WERI-Rb-1 (cell line): ENCODE measurements at regions not wholly inside any gene's neighbourhood (a gene's known extent, or its start where the extent isn't known, plus 50 kb on each side); places are given as distances from the start of the nearest gene placed in this dataset.
"Not testable (repeated sequence)": the region's sequence is repeated elsewhere in the genome, so short reads cannot be mapped to it uniquely, and the experiment has no call there.

Source experiments
- DNase-seq: peaks from one replicate; pipeline ENCODE4 v3.0.0-alpha.2; 2020
- H3K27ac ChIP-seq: fragments of 250-450 bp; sonication (Bioruptor Pico); 2 replicates; pipeline ENCODE4 v1.5.1; 2020; ENCODE audit warnings: mild to moderate bottlenecking, moderate library complexity
- H3K27me3 ChIP-seq: fragments of 250-450 bp; sonication (Bioruptor Pico); 2 replicates; pipeline ENCODE4 v1.5.1; 2021; ENCODE audit warnings: mild to moderate bottlenecking, low read depth, moderate library complexity; ENCODE audit not compliant: insufficient read depth, severe bottlenecking
- H3K36me3 ChIP-seq: fragments of 250-450 bp; sonication (Bioruptor Pico); 2 replicates; pipeline ENCODE4 v1.5.1; 2020; ENCODE audit warnings: mild to moderate bottlenecking, moderate library complexity
- H3K4me3 ChIP-seq: 2 replicates; pipeline ENCODE4 v1.5.1; 2011; ENCODE audit warnings: low read depth, mild to moderate bottlenecking, control low read depth, low read length
- H3K9me3 ChIP-seq: fragments of 250-450 bp; sonication (Bioruptor Pico); 2 replicates; pipeline ENCODE4 v1.5.1; 2021; ENCODE audit warnings: mild to moderate bottlenecking, moderate library complexity; ENCODE audit not compliant: severe bottlenecking
- TF ChIP-seq, protein P1 (sequence below): IDR thresholded peaks from 2 replicates; pipeline ENCODE4 v1.5.1; 2011; ENCODE audit warnings: low read depth, mild to moderate bottlenecking, control low read depth, inconsistent platforms, low read length

DNA sequence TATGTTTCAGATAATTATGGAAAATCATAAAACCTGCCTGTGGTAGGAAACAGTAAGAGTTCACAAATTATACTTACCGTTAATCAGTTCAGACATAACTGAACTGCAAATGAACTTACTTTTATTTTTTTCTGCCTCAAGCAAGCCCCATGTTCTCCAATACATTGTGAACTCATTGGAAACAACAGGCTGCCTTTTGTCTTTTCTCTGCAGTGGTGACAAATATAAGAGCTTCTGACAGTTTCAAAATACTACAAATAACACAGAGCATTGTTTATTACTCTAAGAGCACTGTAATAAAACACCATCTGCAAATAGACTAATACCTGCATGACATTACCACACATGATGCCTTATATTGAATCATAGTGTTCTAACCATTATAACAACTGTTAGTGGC, 94.0 kb upstream of the CDCA7L start:
- no peak overlapping the region for H3K27ac ChIP-seq
- H3K4me3 ChIP-seq, result no peak overlapping the region
- no peaks in the 10 kb centered on the region for H3K27me3 ChIP-seq
- no peaks in the 10 kb centered on the region for H3K36me3 ChIP-seq
- DNase-seq, result no peak
- TF ChIP-seq, protein P1, sequence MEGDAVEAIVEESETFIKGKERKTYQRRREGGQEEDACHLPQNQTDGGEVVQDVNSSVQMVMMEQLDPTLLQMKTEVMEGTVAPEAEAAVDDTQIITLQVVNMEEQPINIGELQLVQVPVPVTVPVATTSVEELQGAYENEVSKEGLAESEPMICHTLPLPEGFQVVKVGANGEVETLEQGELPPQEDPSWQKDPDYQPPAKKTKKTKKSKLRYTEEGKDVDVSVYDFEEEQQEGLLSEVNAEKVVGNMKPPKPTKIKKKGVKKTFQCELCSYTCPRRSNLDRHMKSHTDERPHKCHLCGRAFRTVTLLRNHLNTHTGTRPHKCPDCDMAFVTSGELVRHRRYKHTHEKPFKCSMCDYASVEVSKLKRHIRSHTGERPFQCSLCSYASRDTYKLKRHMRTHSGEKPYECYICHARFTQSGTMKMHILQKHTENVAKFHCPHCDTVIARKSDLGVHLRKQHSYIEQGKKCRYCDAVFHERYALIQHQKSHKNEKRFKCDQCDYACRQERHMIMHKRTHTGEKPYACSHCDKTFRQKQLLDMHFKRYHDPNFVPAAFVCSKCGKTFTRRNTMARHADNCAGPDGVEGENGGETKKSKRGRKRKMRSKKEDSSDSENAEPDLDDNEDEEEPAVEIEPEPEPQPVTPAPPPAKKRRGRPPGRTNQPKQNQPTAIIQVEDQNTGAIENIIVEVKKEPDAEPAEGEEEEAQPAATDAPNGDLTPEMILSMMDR, result no peak
- peaks cover 4% of the 10 kb centered on the region for H3K9me3 ChIP-seq

DNA sequence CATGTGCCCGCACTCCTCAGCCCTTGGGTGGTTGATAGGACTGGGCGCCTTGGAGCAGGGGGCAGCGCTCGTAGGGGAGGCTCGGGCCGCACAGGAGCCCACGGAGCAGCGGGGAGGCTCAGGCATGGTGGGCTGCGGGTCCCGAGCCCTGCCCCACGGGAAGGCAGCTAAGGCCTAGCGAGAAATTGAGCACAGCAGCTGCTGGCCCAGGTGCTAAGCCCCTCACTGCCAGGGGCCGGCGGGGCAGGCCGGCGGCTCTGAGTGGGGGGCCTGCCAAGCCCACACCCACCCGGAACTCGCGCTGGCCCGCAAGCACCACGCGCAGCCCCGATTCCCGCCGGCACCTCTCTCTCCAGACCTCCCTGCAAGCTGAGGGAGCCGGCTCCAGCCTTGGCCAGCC, 86.7 kb upstream of the CDCA7L start:
- not testable (repeated sequence) for H3K4me3 ChIP-seq, H3K36me3 ChIP-seq, DNase-seq, H3K27me3 ChIP-seq, H3K27ac ChIP-seq, H3K9me3 ChIP-seq

DNA sequence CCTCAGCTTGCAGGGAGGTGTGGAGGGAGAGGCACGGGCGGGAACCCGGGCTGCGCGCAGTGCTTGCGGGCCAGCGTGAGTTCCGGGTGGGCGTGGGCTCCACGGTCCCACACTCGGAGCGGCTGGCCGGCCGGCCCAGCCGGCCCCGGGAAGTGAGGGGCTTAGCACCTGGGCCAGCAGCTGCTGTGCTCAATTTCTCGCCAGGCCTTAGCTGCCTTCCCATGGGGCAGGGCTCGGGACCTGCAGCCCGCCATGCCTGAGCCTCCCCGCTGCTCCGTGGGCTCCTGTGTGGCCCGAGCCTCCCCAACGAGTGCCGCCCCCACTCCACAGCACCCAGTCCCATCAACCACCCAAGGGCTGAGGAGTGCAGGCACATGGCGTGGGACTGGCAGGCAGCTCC, 83.0 kb upstream of the CDCA7L start:
- H3K27me3 ChIP-seq, H3K9me3 ChIP-seq, H3K4me3 ChIP-seq, H3K36me3 ChIP-seq, H3K27ac ChIP-seq, DNase-seq: not testable (repeated sequence)

DNA sequence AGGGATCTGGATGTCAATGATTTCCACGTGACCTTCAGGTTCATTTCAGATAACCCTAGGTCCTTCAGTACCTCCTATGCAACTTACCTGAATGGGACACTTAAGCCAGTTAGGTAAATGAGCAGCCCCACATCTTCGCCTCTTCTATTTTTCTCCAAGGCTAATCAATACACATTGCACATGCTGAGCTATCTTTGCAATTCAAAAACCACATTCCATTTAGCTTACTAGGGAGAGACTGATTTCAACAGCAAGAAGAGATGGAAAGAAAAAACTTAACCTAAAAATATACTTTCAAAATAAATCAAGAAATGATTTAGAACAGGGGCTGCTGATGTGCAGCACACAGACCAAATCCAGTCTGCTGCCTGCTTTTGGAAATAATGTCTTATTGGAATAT, 81.8 kb upstream of the CDCA7L start:
- no peak overlapping the region for H3K4me3 ChIP-seq
- H3K36me3 ChIP-seq, result no peaks in the 10 kb centered on the region
- H3K27ac ChIP-seq, result no peak overlapping the region
- DNase-seq, result no peak
- H3K27me3 ChIP-seq, result no peaks in the 10 kb centered on the region
- TF ChIP-seq, protein P1, result no peak
- no peaks in the 10 kb centered on the region for H3K9me3 ChIP-seq

DNA sequence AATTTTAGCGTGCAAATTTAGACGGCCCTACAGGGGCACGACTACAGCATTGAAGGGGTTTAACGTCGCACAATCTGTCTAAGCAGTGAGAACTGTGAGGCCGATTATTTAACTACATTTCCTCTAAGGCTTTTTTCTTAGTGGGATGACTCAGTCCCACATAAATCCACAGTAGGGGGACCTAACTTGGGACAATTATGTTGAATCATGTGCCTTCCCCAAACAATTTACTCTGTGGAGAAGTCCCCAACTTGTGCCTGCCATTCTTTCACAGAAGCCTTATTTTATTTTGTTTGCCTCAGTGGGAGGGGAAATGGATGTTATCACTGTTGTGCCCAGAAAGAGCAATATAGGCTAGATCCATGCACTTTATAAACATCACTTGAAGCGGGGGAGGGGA, 80.3 kb upstream of the CDCA7L start:
- H3K27me3 ChIP-seq, result no peaks in the 10 kb centered on the region
- H3K36me3 ChIP-seq, result no peaks in the 10 kb centered on the region
- TF ChIP-seq, protein P1, result no peak
- no peak overlapping the region for H3K4me3 ChIP-seq
- no peak overlapping the region for H3K27ac ChIP-seq
- DNase-seq, result no peak
- no peaks in the 10 kb centered on the region for H3K9me3 ChIP-seq

DNA sequence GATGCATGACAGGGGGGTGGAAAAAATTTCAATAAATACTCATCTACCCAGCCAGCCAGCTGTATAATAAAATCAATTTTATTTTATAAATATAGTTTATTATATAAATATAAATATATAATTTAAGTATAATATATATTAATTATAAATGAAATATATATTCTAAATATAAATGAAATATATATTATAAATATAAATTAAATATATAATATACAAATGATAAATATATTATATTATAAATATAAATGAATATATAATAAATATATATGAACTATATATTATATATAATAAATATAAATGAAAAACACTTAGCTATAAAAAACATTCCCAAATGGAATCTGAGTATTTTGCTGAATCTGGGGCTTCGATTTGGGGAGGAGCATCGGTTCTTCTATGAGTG, 79.4 kb upstream of the CDCA7L start:
- no peak for DNase-seq
- H3K27ac ChIP-seq, result no peak overlapping the region
- H3K9me3 ChIP-seq, result no peaks in the 10 kb centered on the region
- TF ChIP-seq, protein P1, result no peak
- no peaks in the 10 kb centered on the region for H3K27me3 ChIP-seq
- no peak overlapping the region for H3K4me3 ChIP-seq
- no peaks in the 10 kb centered on the region for H3K36me3 ChIP-seq

DNA sequence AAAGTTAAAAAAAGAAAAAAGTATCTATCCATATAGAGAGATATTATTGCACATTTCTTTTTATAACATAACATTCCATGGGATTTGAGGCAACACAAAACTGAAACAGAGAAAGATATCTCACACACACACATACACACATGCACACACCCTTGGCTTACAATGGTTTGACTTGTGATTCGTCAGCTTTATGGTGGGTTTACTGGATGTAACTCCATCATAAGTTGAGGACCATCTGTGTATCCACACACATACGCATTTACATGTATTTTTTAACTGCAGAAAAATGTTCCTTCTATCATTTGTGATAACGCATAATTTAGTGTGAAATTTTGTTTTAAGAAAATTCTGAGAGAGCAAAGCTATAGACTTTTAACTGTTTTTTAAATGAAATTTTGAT, 74.2 kb upstream of the CDCA7L start:
- TF ChIP-seq, protein P1, result no peak
- H3K36me3 ChIP-seq, result no peaks in the 10 kb centered on the region
- DNase-seq, result no peak
- no peak overlapping the region for H3K27ac ChIP-seq
- no peak overlapping the region for H3K4me3 ChIP-seq
- no peaks in the 10 kb centered on the region for H3K9me3 ChIP-seq
- no peaks in the 10 kb centered on the region for H3K27me3 ChIP-seq
